HCT116 (cell line): ENCODE measurements at regions not wholly inside any gene's neighbourhood (a gene's known extent, or its start where the extent isn't known, plus 50 kb on each side); places are given as distances from the start of the nearest gene placed in this dataset.

Source experiments
- ATAC-seq: fragments of 200-7000 bp; cut with Tn5 transposase; 2 replicates; pipeline ENCODE4 v1.9.1; 2020; ENCODE audit warnings: mild to moderate bottlenecking, moderate library complexity
- BruUV-seq: library from RNA; stranded (reverse); fragments of 400-500 nt; replicated peaks from 2 replicates; lab custom pipeline; 2021; lab: Mats Ljungman, UMichigan
- CTCF ChIA-PET: fragments of 300-600 bp; sonication (Branson Sonifier 250); formaldehyde crosslinking; loops from one replicate; lab custom pipeline; 2021; ENCODE audit warnings: antibody characterized with exemption; lab: Charles Lee
- POLR2A ChIA-PET: fragments of 300-600, 350-600 bp; sonication (Branson Sonifier 250); formaldehyde crosslinking; loops from one replicate; lab custom pipeline; 2021; ENCODE audit warnings: antibody characterized with exemption; lab: Charles Lee
- RAD21 ChIA-PET, 2 experiments: fragments of 300-600 bp; sonication (Branson Sonifier 250); formaldehyde crosslinking; loops; one replicate each; lab custom pipeline; 2023; ENCODE audit warnings: low total read pairs in 2 of 2; ENCODE audit not compliant: uncharacterized antibody in 2 of 2, unreplicated experiment in 2 of 2, low non-redundant PET in 1 of 2; lab: Charles Lee
- DNase-seq: peaks from one replicate; pipeline ENCODE4 v3.0.0-alpha.2; 2010; ENCODE audit warnings: low read depth, low spot score
- H2AFZ ChIP-seq: fragments of 200-600 bp; shearing (Covaris generic), sonication (generic); 2 replicates; pipeline ENCODE4 v1.6.1; 2017; ENCODE audit warnings: low read depth, mixed run types, mixed read lengths, antibody characterized with exemption, low read length; ENCODE audit not compliant: poor library complexity, severe bottlenecking
- H3K27ac ChIP-seq: 2 replicates; pipeline ENCODE4 v1.5.1; 2012; ENCODE audit warnings: low read depth, low read length
- H3K27me3 ChIP-seq: fragments of 200-600 bp; sonication (generic); 2 replicates; pipeline ENCODE4 v1.6.1; 2016; ENCODE audit warnings: mixed run types, low read length, mixed read lengths; ENCODE audit not compliant: insufficient read depth
- H3K36me3 ChIP-seq, 2 experiments: fragments of 200-500 bp in 1 of 2; fragments of 200-600 bp in 1 of 2; sonication (Bioruptor generic) in 1 of 2; sonication (generic) in 1 of 2; 2 replicates each; pipeline versions ENCODE4 v1.5.1 to v1.6.1; 2014 to 2016; ENCODE audit warnings: low read length in 2 of 2, inconsistent platforms in 1 of 2, mixed read lengths in 1 of 2, mixed run types in 1 of 2; ENCODE audit not compliant: insufficient read depth in 2 of 2, control insufficient read depth in 1 of 2
- H3K4me1 ChIP-seq, 2 experiments: fragments of 200-600 bp in 1 of 2; sonication (generic) in 1 of 2; 2 replicates each; pipeline versions ENCODE4 v1.5.1 to v1.6.1; 2012 to 2017; ENCODE audit warnings: low read length in 2 of 2, inconsistent platforms in 1 of 2, mild to moderate bottlenecking in 1 of 2, mixed read lengths in 1 of 2, mixed run types in 1 of 2, moderate library complexity in 1 of 2; ENCODE audit not compliant: insufficient read depth in 2 of 2, control insufficient read depth in 1 of 2
- H3K4me2 ChIP-seq: fragments of 200-600 bp; sonication (generic); 2 replicates; pipeline ENCODE4 v1.6.1; 2017; ENCODE audit warnings: mixed run types, low read length, mixed read lengths
- H3K4me3 ChIP-seq, 2 experiments: fragments of 200-600 bp in 1 of 2; sonication (generic) in 1 of 2; replicated peaks in 1 of 2; 2 replicates each; pipeline ENCODE4 v1.5.1; 2011 to 2016; ENCODE audit warnings: low read length in 2 of 2, control low read depth in 1 of 2, low read depth in 1 of 2, mild to moderate bottlenecking in 1 of 2, mixed read lengths in 1 of 2, mixed run types in 1 of 2
- H3K79me2 ChIP-seq: fragments of 200-600 bp; sonication (generic); 2 replicates; pipeline ENCODE4 v1.6.1; 2017; ENCODE audit warnings: mild to moderate bottlenecking, mixed run types, low read length, moderate library complexity, mixed read lengths; ENCODE audit not compliant: insufficient read depth
- H3K9ac ChIP-seq: fragments of 200-600 bp; sonication (generic); 2 replicates; pipeline ENCODE4 v1.6.1; 2016; ENCODE audit warnings: low read length, mixed read lengths
- H3K9me2 ChIP-seq: fragments of 200-600 bp; sonication (generic), shearing (Covaris generic); 2 replicates; pipeline ENCODE4 v1.6.1; 2017; ENCODE audit warnings: mixed run types, mild to moderate bottlenecking, moderate library complexity; ENCODE audit not compliant: insufficient read depth
- H3K9me3 ChIP-seq, 2 experiments: fragments of 200-500 bp in 1 of 2; fragments of 200-600 bp in 1 of 2; sonication (Bioruptor generic) in 1 of 2; sonication (generic) in 1 of 2; 2 replicates each; pipeline ENCODE4 v1.6.1; 2014 to 2017; ENCODE audit warnings: low read length in 2 of 2, mixed read lengths in 2 of 2, inconsistent platforms in 1 of 2, low read depth in 1 of 2, mild to moderate bottlenecking in 1 of 2, mixed run types in 1 of 2, moderate library complexity in 1 of 2; ENCODE audit not compliant: control insufficient read depth in 1 of 2, insufficient read depth in 1 of 2
- H4K20me1 ChIP-seq: fragments of 200-600 bp; sonication (generic), shearing (Covaris generic); 2 replicates; pipeline ENCODE4 v1.6.1; 2017; ENCODE audit warnings: mixed run types, mild to moderate bottlenecking, moderate library complexity; ENCODE audit not compliant: insufficient read depth
- CEBPB ChIP-seq: IDR thresholded peaks from 2 replicates; pipeline ENCODE4 v1.6.1; 2012; ENCODE audit warnings: low read depth
- EGR1 ChIP-seq: IDR thresholded peaks from 2 replicates; pipeline ENCODE4 v1.6.1; 2012; ENCODE audit warnings: low read depth
- EZH2phosphoT487 ChIP-seq: fragments of 200-600 bp; IDR thresholded peaks from 2 replicates; pipeline ENCODE4 v1.6.1; 2018; ENCODE audit warnings: antibody characterized with exemption, borderline replicate concordance
- FOSL1 ChIP-seq: IDR thresholded peaks from 2 replicates; pipeline ENCODE4 v1.6.1; 2012; ENCODE audit warnings: low read depth
- JUND ChIP-seq: IDR thresholded peaks from 2 replicates; pipeline ENCODE4 v1.6.1; 2012
- REST ChIP-seq: IDR thresholded peaks from 2 replicates; pipeline ENCODE4 v1.6.1; 2012; ENCODE audit warnings: low read depth
- SIN3A ChIP-seq: IDR thresholded peaks from 2 replicates; pipeline ENCODE4 v1.6.1; 2012; ENCODE audit warnings: low read depth
- SP1 ChIP-seq: IDR thresholded peaks from 2 replicates; pipeline ENCODE4 v1.6.1; 2012; ENCODE audit warnings: low read depth
- TCF7L2 ChIP-seq: IDR thresholded peaks from 2 replicates; pipeline ENCODE4 v1.7.0; 2011; ENCODE audit warnings: borderline replicate concordance, inconsistent platforms; ENCODE audit not compliant: insufficient read depth, insufficient read length; ENCODE audit errors: extremely low read depth
- YY1 ChIP-seq: IDR thresholded peaks from 2 replicates; pipeline ENCODE4 v1.6.1; 2011; ENCODE audit warnings: low read length, low read depth, moderate library complexity, mild to moderate bottlenecking; ENCODE audit not compliant: insufficient replicate concordance; ENCODE audit errors: extremely low read depth
- ZBTB33 ChIP-seq: IDR thresholded peaks from 2 replicates; pipeline ENCODE4 v1.6.1; 2011; ENCODE audit warnings: mild to moderate bottlenecking, low read length, moderate library complexity; ENCODE audit not compliant: insufficient replicate concordance; ENCODE audit errors: extremely low read depth
- intact Hi-C: fragments of 100-400 bp; cut with micrococcal nuclease; formaldehyde crosslinking; loops from 2 replicates; pipeline ENCODE4 v1.10.0; 2022
- TF ChIP-seq, protein P1 (sequence below): IDR thresholded peaks from 2 replicates; pipeline ENCODE4 v1.6.1; 2012
- TF ChIP-seq, protein P2 (sequence below), 3 experiments: fragments of 200-600 bp in 1 of 3; sonication (generic) in 1 of 3; IDR thresholded peaks in 2 of 3; conservative IDR thresholded peaks in 1 of 3; 2 replicates each; pipeline ENCODE4 v1.5.1; 2012 to 2017; ENCODE audit warnings: low read depth in 2 of 3, low read length in 2 of 3, antibody characterized with exemption in 1 of 3, borderline replicate concordance in 1 of 3, control low read depth in 1 of 3, mild to moderate bottlenecking in 1 of 3, mixed read lengths in 1 of 3, mixed run types in 1 of 3, moderate library complexity in 1 of 3; ENCODE audit not compliant: insufficient read depth in 1 of 3

- Histone ChIP-seq H3K27ac (no peak overlapping the region), H3K9ac (no peak overlapping the region), H3K36me3 (no peaks in the 10 kb centered on the region), H3K9me2 (no peaks in the 10 kb centered on the region), H3K79me2 (no peaks in the 10 kb centered on the region), H3K27me3 (no peaks in the 10 kb centered on the region), H3K4me3 (no peak overlapping the region), H3K9me3 (peaks cover 10 to 17% of the 10 kb centered on the region in 2 experiments; a peak in 3 of 4 replicates), H3K4me2 (no peak overlapping the region), H4K20me1 (no peaks in the 10 kb centered on the region), H2AFZ (no peak overlapping the region), H3K4me1 (no peaks in the 10 kb centered on the region)
- ChIA-PET CTCF (no interaction called here), RAD21 (no interaction called here), POLR2A (no interaction called here)
- intact Hi-C loops, result no loop called here
- ATAC-seq, result no peak
- TF ChIP-seq EZH2phosphoT487 (no peak), ZBTB33 (no peak), JUND (no peak), SP1 (no peak), EGR1 (no peak), CEBPB (no peak), YY1 (no peak), SIN3A (no peak), REST (no peak), FOSL1 (no peak), TCF7L2 (no peak)
- TF ChIP-seq, protein P1, sequence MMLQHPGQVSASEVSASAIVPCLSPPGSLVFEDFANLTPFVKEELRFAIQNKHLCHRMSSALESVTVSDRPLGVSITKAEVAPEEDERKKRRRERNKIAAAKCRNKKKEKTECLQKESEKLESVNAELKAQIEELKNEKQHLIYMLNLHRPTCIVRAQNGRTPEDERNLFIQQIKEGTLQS, result no peak
- TF ChIP-seq, protein P2, sequence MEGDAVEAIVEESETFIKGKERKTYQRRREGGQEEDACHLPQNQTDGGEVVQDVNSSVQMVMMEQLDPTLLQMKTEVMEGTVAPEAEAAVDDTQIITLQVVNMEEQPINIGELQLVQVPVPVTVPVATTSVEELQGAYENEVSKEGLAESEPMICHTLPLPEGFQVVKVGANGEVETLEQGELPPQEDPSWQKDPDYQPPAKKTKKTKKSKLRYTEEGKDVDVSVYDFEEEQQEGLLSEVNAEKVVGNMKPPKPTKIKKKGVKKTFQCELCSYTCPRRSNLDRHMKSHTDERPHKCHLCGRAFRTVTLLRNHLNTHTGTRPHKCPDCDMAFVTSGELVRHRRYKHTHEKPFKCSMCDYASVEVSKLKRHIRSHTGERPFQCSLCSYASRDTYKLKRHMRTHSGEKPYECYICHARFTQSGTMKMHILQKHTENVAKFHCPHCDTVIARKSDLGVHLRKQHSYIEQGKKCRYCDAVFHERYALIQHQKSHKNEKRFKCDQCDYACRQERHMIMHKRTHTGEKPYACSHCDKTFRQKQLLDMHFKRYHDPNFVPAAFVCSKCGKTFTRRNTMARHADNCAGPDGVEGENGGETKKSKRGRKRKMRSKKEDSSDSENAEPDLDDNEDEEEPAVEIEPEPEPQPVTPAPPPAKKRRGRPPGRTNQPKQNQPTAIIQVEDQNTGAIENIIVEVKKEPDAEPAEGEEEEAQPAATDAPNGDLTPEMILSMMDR (IDR thresholded peaks at IDR 0.05 in 2 of 3, conservative IDR thresholded peaks at IDR 0.05 in 1 of 3; ENCODE audit: borderline replicate concordance in 1 of 3, insufficient read depth in 1 of 3, low read depth in 2 of 3, low read length in 2 of 3), result no peak
- no peak for DNase-seq
- no TSS peak for BruUV-seq
Observed at GRCh38 chr4:43348591-43348990, 456.1 kb downstream of the GRXCR1 start.
